ENCODE measurements at regions not wholly inside any gene's neighbourhood (a gene's known extent, or its start where the extent isn't known, plus 50 kb on each side); places are given as distances from the start of the nearest gene placed in this dataset.

- no peaks in the 10 kb centered on the region for H3K9me3 ChIP-seq (ENCODE audit: low read length)
- no peak for ATAC-seq
- POLR2A ChIA-PET (ENCODE audit: unreplicated experiment) = no interaction called here
- H4K20me1 ChIP-seq (ENCODE audit: low read length) = no peaks in the 10 kb centered on the region
- no peaks in the 10 kb centered on the region for H3K79me2 ChIP-seq (ENCODE audit: low read length)
- TF ChIP-seq CTCF (conservative IDR thresholded peaks at IDR 0.05; ENCODE audit: low read depth, low read length) (no peak), EZH2phosphoT487 (IDR thresholded peaks at IDR 0.05; ENCODE audit: borderline replicate concordance, low read length) (no peak), EZH2 (IDR thresholded peaks at IDR 0.05; ENCODE audit: low read length, unreplicated experiment) (no peak)
- CTCF ChIA-PET = no interaction called here
- no peak overlapping the region for H2AFZ ChIP-seq (ENCODE audit: low read length)
- H3K4me1 ChIP-seq (ENCODE audit: insufficient read depth, low read length) = no peaks in the 10 kb centered on the region
- H3F3A ChIP-seq (ENCODE audit: low read length, unreplicated experiment) = no peaks in the 10 kb centered on the region
- no TSS peak for BruUV-seq (replicated peaks)
- intact Hi-C loops (cut with micrococcal nuclease) = no loop called here
- no peak overlapping the region for H3K4me3 ChIP-seq (ENCODE audit: low read length)
- no peaks in the 10 kb centered on the region for H3K27me3 ChIP-seq (ENCODE audit: low read length)
- no peaks in the 10 kb centered on the region for H3K9me2 ChIP-seq (replicated peaks; ENCODE audit: low read length)
- DNase-seq = peak; percentile 14
- no peak overlapping the region for H3K9ac ChIP-seq (ENCODE audit: low read length)
- no peak overlapping the region for H3K4me2 ChIP-seq (ENCODE audit: low read length)
- no peak overlapping the region for H3K27ac ChIP-seq (ENCODE audit: low read length)
- H3K36me3 ChIP-seq (ENCODE audit: low read depth, low read length) = no peaks in the 10 kb centered on the region
Observed at GRCh38 chr6:48670546-48670945, 559.5 kb upstream of the PTCHD4 start.

- ChIA-PET CTCF (no interaction called here), POLR2A (ENCODE audit: unreplicated experiment) (no interaction called here)
- ATAC-seq = no peak
- no peaks in the 10 kb centered on the region for H3K9me3 ChIP-seq (ENCODE audit: low read length)
- H3K79me2 ChIP-seq (ENCODE audit: low read length) = no peaks in the 10 kb centered on the region
- no peak overlapping the region for H3K4me2 ChIP-seq (ENCODE audit: low read length)
- H3F3A ChIP-seq (ENCODE audit: low read length, unreplicated experiment) = no peaks in the 10 kb centered on the region
- H2AFZ ChIP-seq (ENCODE audit: low read length) = 0 out of 2 replicates have a peak overlapping the region, but pooled peaks have one; percentile 3
- no TSS peak for BruUV-seq (replicated peaks)
- H3K36me3 ChIP-seq (ENCODE audit: low read depth, low read length) = no peaks in the 10 kb centered on the region
- no peak for TF ChIP-seq EZH2phosphoT487 (IDR thresholded peaks at IDR 0.05; ENCODE audit: borderline replicate concordance, low read length)
- TF ChIP-seq CTCF (conservative IDR thresholded peaks at IDR 0.05; ENCODE audit: low read depth, low read length) = no peak
- no peak for TF ChIP-seq EZH2 (IDR thresholded peaks at IDR 0.05; ENCODE audit: low read length, unreplicated experiment)
- no peaks in the 10 kb centered on the region for H3K27me3 ChIP-seq (ENCODE audit: low read length)
- DNase-seq = no peak
- no peak overlapping the region for H3K4me3 ChIP-seq (ENCODE audit: low read length)
- no peaks in the 10 kb centered on the region for H4K20me1 ChIP-seq (ENCODE audit: low read length)
- H3K27ac ChIP-seq (ENCODE audit: low read length) = no peak overlapping the region
- no peaks in the 10 kb centered on the region for H3K9me2 ChIP-seq (replicated peaks; ENCODE audit: low read length)
- intact Hi-C loops (cut with micrococcal nuclease) = no loop called here
- no peaks in the 10 kb centered on the region for H3K4me1 ChIP-seq (ENCODE audit: insufficient read depth, low read length)
- no peak overlapping the region for H3K9ac ChIP-seq (ENCODE audit: low read length)
Observed at GRCh38 chr6:48667797-48668196, 556.8 kb upstream of the PTCHD4 start.

GRCh38 chr6:48664826-48665225 lies 553.8 kb upstream of the PTCHD4 start:
- no peak for ATAC-seq
- no peaks in the 10 kb centered on the region for H3K36me3 ChIP-seq (ENCODE audit: low read depth, low read length)
- H3K4me2 ChIP-seq (ENCODE audit: low read length) = no peak overlapping the region
- H3K9me2 ChIP-seq (replicated peaks; ENCODE audit: low read length) = no peaks in the 10 kb centered on the region
- no peaks in the 10 kb centered on the region for H3F3A ChIP-seq (ENCODE audit: low read length, unreplicated experiment)
- H2AFZ ChIP-seq (ENCODE audit: low read length) = no peak overlapping the region
- H3K27ac ChIP-seq (ENCODE audit: low read length) = no peak overlapping the region
- ChIA-PET CTCF (no interaction called here), POLR2A (ENCODE audit: unreplicated experiment) (no interaction called here)
- H3K27me3 ChIP-seq (ENCODE audit: low read length) = no peaks in the 10 kb centered on the region
- no peak for DNase-seq
- BruUV-seq (replicated peaks) = no TSS peak
- H3K4me1 ChIP-seq (ENCODE audit: insufficient read depth, low read length) = no peaks in the 10 kb centered on the region
- TF ChIP-seq EZH2phosphoT487 (IDR thresholded peaks at IDR 0.05; ENCODE audit: borderline replicate concordance, low read length) (no peak), EZH2 (IDR thresholded peaks at IDR 0.05; ENCODE audit: low read length, unreplicated experiment) (no peak), CTCF (conservative IDR thresholded peaks at IDR 0.05; ENCODE audit: low read depth, low read length) (no peak)
- no peaks in the 10 kb centered on the region for H3K79me2 ChIP-seq (ENCODE audit: low read length)
- H3K4me3 ChIP-seq (ENCODE audit: low read length) = no peak overlapping the region
- no peaks in the 10 kb centered on the region for H3K9me3 ChIP-seq (ENCODE audit: low read length)
- H3K9ac ChIP-seq (ENCODE audit: low read length) = no peak overlapping the region
- H4K20me1 ChIP-seq (ENCODE audit: low read length) = no peaks in the 10 kb centered on the region
- intact Hi-C loops (cut with micrococcal nuclease) = no loop called here

Measured in PC-3 (cell line).